Tibial nerve (tissue), 4 donors: ENCODE measurements at regions not wholly inside any gene's neighbourhood (a gene's known extent, or its start where the extent isn't known, plus 50 kb on each side); places are given as distances from the start of the nearest gene placed in this dataset.

Source experiments
- DNase-seq, 2 donors: peaks; one replicate each; pipeline ENCODE4 v3.0.0-alpha.2; 2019; ENCODE audit warnings: low spot score in 2 of 2
- H3K27ac ChIP-seq, 4 donors: fragments of 200-600 bp; sonication (generic) in 3 of 4; one replicate each; pipeline ENCODE4 v1.5.1; 2017 to 2019; ENCODE audit warnings: mild to moderate bottlenecking in 1 of 4
- H3K27me3 ChIP-seq, 2 donors: fragments of 200-600 bp; sonication (generic) in 1 of 2; one replicate each; pipeline versions ENCODE4 v1.5.1 to v1.6.0; 2017 to 2019
- H3K36me3 ChIP-seq, 3 donors: fragments of 200-600 bp; sonication (generic); one replicate each; pipeline ENCODE4 v1.5.1; 2018 to 2019
- H3K4me1 ChIP-seq, 4 donors: fragments of 200-600 bp; sonication (generic) in 3 of 4; one replicate each; pipeline ENCODE4 v1.5.1; 2017 to 2019
- H3K4me3 ChIP-seq, 4 donors: fragments of 200-600 bp; sonication (generic) in 3 of 4; one replicate each; pipeline ENCODE4 v1.5.1; 2017 to 2019; ENCODE audit warnings: mild to moderate bottlenecking in 1 of 4, moderate library complexity in 1 of 4
- H3K9me3 ChIP-seq, 4 donors: fragments of 200-600 bp; sonication (generic) in 3 of 4; one replicate each; pipeline ENCODE4 v1.5.1; 2017 to 2019
- EP300 ChIP-seq, 2 donors: sonication (generic); formaldehyde crosslinking; IDR thresholded peaks; one replicate each; pipeline ENCODE4 v1.6.1; 2017; ENCODE audit warnings: antibody characterized with exemption in 2 of 2, mild to moderate bottlenecking in 1 of 2
- POLR2A ChIP-seq, 2 donors: fragments of 450-650 bp; IDR thresholded peaks; one replicate each; pipeline ENCODE4 v1.6.1; 2017; ENCODE audit warnings: antibody characterized with exemption in 2 of 2, mild to moderate bottlenecking in 2 of 2, moderate library complexity in 2 of 2
- WGBS, 2 donors: methylation state at CpG; one replicate each; pipeline ENCODE4 v1.1.5; 2018; 5-methylcytosine and 5-hydroxymethylcytosine counted together
- TF ChIP-seq, protein P1 (sequence below), 5 experiments: fragments of 200-600 bp in 3 of 5; fragments of 450-650 bp in 2 of 5; sonication (generic) in 3 of 5; IDR thresholded peaks; one replicate each; pipeline ENCODE4 v1.5.1; 2016 to 2019; ENCODE audit warnings: antibody characterized with exemption in 5 of 5, mild to moderate bottlenecking in 3 of 5, moderate library complexity in 2 of 5

DNA sequence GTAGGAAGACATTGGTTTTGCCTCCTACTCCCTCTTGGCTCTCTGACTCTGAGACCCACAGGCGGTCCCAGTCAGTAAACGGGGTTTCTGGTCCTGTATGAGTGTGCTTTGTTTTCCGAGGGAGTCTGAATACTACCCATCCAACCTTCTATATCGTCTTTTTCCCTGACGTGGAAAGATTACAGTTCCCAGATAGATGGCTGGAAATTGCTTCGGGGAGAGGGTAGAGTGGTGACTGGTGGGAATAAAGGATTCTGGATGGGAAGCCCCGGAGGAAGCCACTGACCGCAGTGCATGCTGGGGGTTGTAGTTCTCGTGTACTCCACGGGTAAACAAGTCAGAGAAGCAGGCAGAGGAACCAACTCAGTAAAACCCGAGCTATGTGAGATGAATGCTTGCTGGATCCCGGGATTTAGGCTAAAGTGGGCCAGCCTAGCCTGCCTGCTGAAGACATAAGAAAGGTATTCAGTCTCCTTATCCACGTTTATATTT is 66.2 kb upstream of the IRF2BP2 start:
- TF ChIP-seq, protein P1, sequence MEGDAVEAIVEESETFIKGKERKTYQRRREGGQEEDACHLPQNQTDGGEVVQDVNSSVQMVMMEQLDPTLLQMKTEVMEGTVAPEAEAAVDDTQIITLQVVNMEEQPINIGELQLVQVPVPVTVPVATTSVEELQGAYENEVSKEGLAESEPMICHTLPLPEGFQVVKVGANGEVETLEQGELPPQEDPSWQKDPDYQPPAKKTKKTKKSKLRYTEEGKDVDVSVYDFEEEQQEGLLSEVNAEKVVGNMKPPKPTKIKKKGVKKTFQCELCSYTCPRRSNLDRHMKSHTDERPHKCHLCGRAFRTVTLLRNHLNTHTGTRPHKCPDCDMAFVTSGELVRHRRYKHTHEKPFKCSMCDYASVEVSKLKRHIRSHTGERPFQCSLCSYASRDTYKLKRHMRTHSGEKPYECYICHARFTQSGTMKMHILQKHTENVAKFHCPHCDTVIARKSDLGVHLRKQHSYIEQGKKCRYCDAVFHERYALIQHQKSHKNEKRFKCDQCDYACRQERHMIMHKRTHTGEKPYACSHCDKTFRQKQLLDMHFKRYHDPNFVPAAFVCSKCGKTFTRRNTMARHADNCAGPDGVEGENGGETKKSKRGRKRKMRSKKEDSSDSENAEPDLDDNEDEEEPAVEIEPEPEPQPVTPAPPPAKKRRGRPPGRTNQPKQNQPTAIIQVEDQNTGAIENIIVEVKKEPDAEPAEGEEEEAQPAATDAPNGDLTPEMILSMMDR (IDR thresholded peaks at IDR 0.05) = no peak
- peak in 1 of 2 donors; percentile 28 for TF ChIP-seq POLR2A (IDR thresholded peaks at IDR 0.05)
- peak in 1 of 2 donors; percentile 57 for TF ChIP-seq EP300 (IDR thresholded peaks at IDR 0.05)
- Histone ChIP-seq H3K36me3 (no peaks in the 10 kb centered on the region), H3K27me3 (no peaks in the 10 kb centered on the region), H3K4me3 (peak overlapping the region in 2 of 4 donors; percentile 31 to 43), H3K9me3 (no peaks in the 10 kb centered on the region), H3K4me1 (peaks cover 0 to 14% (median 0%) of the 10 kb centered on the region in 4 donors), H3K27ac (peak overlapping the region in 3 of 4 donors; percentile 28 to 82 (median 71))
- WGBS, 2 donors = 11 to 13% methylated on average over 13 of the region's 13 CpGs
- DNase-seq = peak; percentile 50 to 74

DNA sequence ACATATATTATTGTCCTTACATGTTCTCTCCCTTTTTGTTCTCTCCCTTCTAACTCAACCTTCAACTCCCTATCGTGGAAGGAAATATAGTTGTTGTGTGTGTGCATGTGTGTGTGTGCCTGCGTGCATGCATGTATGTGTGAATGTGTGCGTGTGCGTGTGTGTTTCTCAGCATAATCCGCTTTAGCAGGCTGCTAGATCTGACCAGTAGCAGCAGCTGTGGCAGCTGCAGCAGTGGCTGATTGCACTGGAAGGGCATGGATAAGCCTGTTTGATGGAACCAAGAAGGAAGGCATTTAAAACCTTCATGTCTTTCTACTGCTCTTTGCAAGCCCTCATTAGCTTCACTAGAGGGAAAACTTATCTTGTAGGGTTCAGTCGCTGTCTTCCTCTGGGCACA is 65.6 kb upstream of the IRF2BP2 start:
- Histone ChIP-seq H3K27ac (peak overlapping the region in 3 of 4 donors; percentile 28 to 82 (median 71)), H3K9me3 (no peaks in the 10 kb centered on the region), H3K4me1 (peaks cover 0 to 14% (median 0%) of the 10 kb centered on the region in 4 donors), H3K27me3 (no peaks in the 10 kb centered on the region), H3K36me3 (no peaks in the 10 kb centered on the region), H3K4me3 (no peak overlapping the region)
- DNase-seq = no peak
- 90% methylated on average over 6 of the region's 6 CpGs for WGBS, 2 donors
- no peak for TF ChIP-seq POLR2A (IDR thresholded peaks at IDR 0.05)
- TF ChIP-seq, protein P1 (IDR thresholded peaks at IDR 0.05) = no peak
- TF ChIP-seq EP300 (IDR thresholded peaks at IDR 0.05) = no peak

- Histone ChIP-seq H3K27me3 (no peaks in the 10 kb centered on the region), H3K4me1 (peaks cover 0 to 14% (median 0%) of the 10 kb centered on the region in 4 donors), H3K27ac (no peak overlapping the region), H3K9me3 (no peaks in the 10 kb centered on the region), H3K4me3 (no peak overlapping the region), H3K36me3 (no peaks in the 10 kb centered on the region)
- TF ChIP-seq POLR2A (IDR thresholded peaks at IDR 0.05) = no peak
- TF ChIP-seq, protein P1 (IDR thresholded peaks at IDR 0.05) = no peak
- no peak for TF ChIP-seq EP300 (IDR thresholded peaks at IDR 0.05)
- DNase-seq = no peak
- 86 to 96% methylated on average over 4 of the region's 4 CpGs for WGBS, 2 donors
Observed at GRCh38 chr1:234675006-234675405, 65.0 kb upstream of the IRF2BP2 start.

DNA sequence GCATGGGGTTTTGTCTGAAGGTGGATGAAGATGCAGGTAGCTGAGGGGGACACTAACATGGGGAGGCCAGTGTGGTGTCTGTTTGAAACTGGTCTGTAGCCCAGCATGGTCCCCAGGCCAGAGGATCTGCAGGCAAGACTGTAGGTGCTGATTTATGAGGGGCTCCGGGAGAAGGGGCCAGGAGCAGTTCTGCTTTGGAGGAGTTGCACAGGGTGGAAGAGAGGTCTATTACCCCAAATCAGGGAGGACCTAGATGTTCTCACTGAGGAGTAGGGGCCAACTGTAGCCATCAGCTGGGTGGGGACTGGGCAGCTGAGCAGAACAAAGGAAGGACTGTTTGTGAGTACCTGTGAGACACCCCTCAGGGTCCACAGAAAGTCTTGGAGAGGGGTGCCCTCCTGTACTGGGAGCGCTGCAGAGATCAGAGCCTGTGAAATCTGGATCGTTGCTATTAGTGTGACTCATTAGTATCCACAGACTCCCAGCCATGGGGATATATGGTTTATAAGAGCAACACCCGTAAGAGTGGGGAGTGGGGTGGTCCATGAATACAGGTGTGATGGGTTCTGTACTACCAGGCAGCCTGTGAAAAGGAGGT is 64.3 kb upstream of the IRF2BP2 start:
- DNase-seq = no peak
- 87 to 92% methylated on average over 4 of the region's 4 CpGs for WGBS, 2 donors

More for the DNA sequence above, 64.3 kb upstream of the IRF2BP2 start:
- no peak for TF ChIP-seq EP300 (IDR thresholded peaks at IDR 0.05)
- TF ChIP-seq, protein P1 (IDR thresholded peaks at IDR 0.05) = no peak
- TF ChIP-seq POLR2A (IDR thresholded peaks at IDR 0.05) = no peak
- no peaks in the 10 kb centered on the region for H3K27me3 ChIP-seq
- no peak overlapping the region for H3K27ac ChIP-seq
- H3K4me1 ChIP-seq = peaks cover 0 to 14% (median 0%) of the 10 kb centered on the region in 4 donors
- H3K36me3 ChIP-seq = no peaks in the 10 kb centered on the region
- no peak overlapping the region for H3K4me3 ChIP-seq
- no peaks in the 10 kb centered on the region for H3K9me3 ChIP-seq
